Ovary (tissue), 7 donors: ENCODE measurements at regions not wholly inside any gene's neighbourhood (a gene's known extent, or its start where the extent isn't known, plus 50 kb on each side); places are given as distances from the start of the nearest gene placed in this dataset.

Experiments
- DNase-seq, 5 donors: peaks; one replicate each; pipeline ENCODE4 v3.0.0-alpha.2; 2019 to 2020
- H3K27ac ChIP-seq, 2 donors: fragments of 200-600 bp; one replicate each; pipeline versions ENCODE4 v1.5.1 to v1.8.0; 2019 to 2022
- H3K27me3 ChIP-seq: fragments of 200-600 bp; one replicate; pipeline ENCODE4 v1.8.0; 2022
- H3K36me3 ChIP-seq: fragments of 200-600 bp; sonication (generic); one replicate; pipeline ENCODE4 v1.5.1; 2019
- H3K4me1 ChIP-seq: one replicate; pipeline ENCODE4 v1.8.1; 2013; ENCODE audit warnings: mild to moderate bottlenecking, moderate library complexity; ENCODE audit not compliant: insufficient read depth
- H3K4me3 ChIP-seq: fragments of 200-600 bp; sonication (generic); one replicate; pipeline ENCODE4 v1.5.1; 2017
- H3K9me3 ChIP-seq, 2 donors: fragments of 200-600 bp in 1 of 2; sonication (generic) in 1 of 2; one replicate each; pipeline versions ENCODE4 v1.5.1 to v1.8.1; 2013 to 2019; ENCODE audit warnings: mild to moderate bottlenecking in 1 of 2, moderate library complexity in 1 of 2
- EP300 ChIP-seq: sonication (generic); formaldehyde crosslinking; IDR thresholded peaks from one replicate; pipeline ENCODE4 v1.6.1; 2017; ENCODE audit warnings: antibody characterized with exemption
- POLR2A ChIP-seq: fragments of 450-650 bp; IDR thresholded peaks from one replicate; pipeline ENCODE4 v1.6.1; 2017; ENCODE audit warnings: antibody characterized with exemption, mild to moderate bottlenecking, moderate library complexity
- WGBS, 3 donors: extraction: QIAGEN DNeasy Blood & Tissue Kit in 1 of 3; methylation state at CpG; one replicate each; pipeline versions ENCODE4 v1.1.5 to v1.1.7; 2013 to 2017; 5-methylcytosine and 5-hydroxymethylcytosine counted together
- intact Hi-C, 4 donors: fragments of 100-400 bp; cut with DNase I; formaldehyde crosslinking; loops; one replicate each; pipeline versions ENCODE4 v1.11.0 to v1.15.1; 2022 to 2023
- TF ChIP-seq, protein P1 (sequence below), 3 donors: fragments of 450-650 bp in 2 of 3; fragments of 200-600 bp in 1 of 3; IDR thresholded peaks; one replicate each; pipeline versions ENCODE4 v1.5.1 to v1.8.0; 2016 to 2022; ENCODE audit warnings: antibody characterized with exemption in 3 of 3, mild to moderate bottlenecking in 1 of 3
- donor health status: DM: no; HTN: no; CAD: no; lungs with moderate emphysema.
- donor health status: DM: no; HTN: no; CAD: no.
- donor health status: Bipolar disorder and iron deficiency.
- donor health status: DM: no; HTN: no; CAD: no.
- donor health status: DM: yes; HTN: yes; CAD: no.

- Histone ChIP-seq H3K4me1 (no peaks in the 10 kb centered on the region), H3K36me3 (no peaks in the 10 kb centered on the region), H3K27me3 (no peaks in the 10 kb centered on the region), H3K4me3 (no peak overlapping the region), H3K9me3 (no peaks in the 10 kb centered on the region), H3K27ac (no peak overlapping the region)
- WGBS, 3 donors, result 93 to 97% (median 96%) methylated on average over 7 of the region's 7 CpGs
- no peak for TF ChIP-seq POLR2A
- TF ChIP-seq, protein P1, sequence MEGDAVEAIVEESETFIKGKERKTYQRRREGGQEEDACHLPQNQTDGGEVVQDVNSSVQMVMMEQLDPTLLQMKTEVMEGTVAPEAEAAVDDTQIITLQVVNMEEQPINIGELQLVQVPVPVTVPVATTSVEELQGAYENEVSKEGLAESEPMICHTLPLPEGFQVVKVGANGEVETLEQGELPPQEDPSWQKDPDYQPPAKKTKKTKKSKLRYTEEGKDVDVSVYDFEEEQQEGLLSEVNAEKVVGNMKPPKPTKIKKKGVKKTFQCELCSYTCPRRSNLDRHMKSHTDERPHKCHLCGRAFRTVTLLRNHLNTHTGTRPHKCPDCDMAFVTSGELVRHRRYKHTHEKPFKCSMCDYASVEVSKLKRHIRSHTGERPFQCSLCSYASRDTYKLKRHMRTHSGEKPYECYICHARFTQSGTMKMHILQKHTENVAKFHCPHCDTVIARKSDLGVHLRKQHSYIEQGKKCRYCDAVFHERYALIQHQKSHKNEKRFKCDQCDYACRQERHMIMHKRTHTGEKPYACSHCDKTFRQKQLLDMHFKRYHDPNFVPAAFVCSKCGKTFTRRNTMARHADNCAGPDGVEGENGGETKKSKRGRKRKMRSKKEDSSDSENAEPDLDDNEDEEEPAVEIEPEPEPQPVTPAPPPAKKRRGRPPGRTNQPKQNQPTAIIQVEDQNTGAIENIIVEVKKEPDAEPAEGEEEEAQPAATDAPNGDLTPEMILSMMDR (IDR thresholded peaks at IDR 0.05), result no peak
- TF ChIP-seq EP300, result no peak
- intact Hi-C loops, result no loop called here
- DNase-seq, result no peak
Measured at GRCh38 chr13:68816715-68817114, 1290.9 kb upstream of the ATXN8OS start.

DNA sequence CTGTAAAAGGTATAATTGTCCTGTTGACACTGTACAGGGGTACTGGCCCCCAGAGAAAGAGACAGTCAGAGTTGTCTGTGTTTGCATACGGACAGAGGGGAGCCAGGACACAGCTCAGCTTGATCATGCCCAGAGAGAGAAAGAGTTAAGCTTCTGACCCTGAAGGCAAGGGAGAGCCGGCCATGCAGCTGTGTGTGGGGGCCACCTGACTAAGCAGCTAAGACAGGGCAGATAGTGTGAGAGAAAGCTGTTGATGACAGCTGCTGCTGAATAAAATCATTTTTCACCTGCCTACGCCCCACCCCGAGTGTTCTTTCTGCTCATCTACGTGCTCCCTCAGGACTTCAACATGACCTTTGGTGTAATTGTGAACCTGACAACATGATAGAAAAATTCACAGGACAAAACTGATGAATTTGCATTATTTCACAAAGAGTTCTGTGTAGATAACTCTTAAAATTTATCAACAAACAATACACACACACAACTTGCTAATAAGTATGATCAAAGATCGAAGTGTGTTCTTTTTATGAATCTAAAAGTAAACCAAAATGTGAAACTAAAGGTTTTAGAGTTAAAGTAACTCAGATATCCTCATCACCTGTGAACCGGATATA lies 1294.3 kb upstream of the ATXN8OS start:
- Histone ChIP-seq H3K9me3 (no peaks in the 10 kb centered on the region), H3K4me3 (no peak overlapping the region), H3K4me1 (no peaks in the 10 kb centered on the region), H3K27ac (no peak overlapping the region), H3K36me3 (no peaks in the 10 kb centered on the region), H3K27me3 (no peaks in the 10 kb centered on the region)
- no peak for DNase-seq
- WGBS, 3 donors, result 41 to 50% (median 45%) methylated on average over 7 of the region's 7 CpGs
- TF ChIP-seq, protein P1 (IDR thresholded peaks at IDR 0.05), result no peak
- TF ChIP-seq EP300 (no peak), POLR2A (no peak)
- intact Hi-C loops, result no loop called here

DNA sequence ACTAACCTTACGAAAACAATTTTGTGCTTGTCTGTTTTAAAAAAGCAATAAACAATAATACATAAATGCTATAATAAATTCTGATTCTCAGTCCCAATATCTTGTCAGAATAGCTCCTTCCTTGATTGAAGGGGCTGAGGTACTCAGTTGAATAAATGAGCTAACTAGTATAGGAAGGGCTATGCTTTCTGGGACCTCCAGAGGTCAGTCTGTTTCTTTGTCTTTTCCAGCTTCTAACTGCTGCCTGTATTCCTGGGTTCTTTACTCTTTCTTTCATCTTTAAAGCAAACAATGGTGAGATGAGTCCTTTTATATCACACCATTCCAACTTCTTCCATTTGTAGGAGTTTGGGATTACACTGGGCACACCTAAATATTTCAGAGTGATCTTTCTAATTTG lies 1297.0 kb upstream of the ATXN8OS start:
- H3K4me3 ChIP-seq, result no peak overlapping the region
- no peaks in the 10 kb centered on the region for H3K4me1 ChIP-seq
- intact Hi-C loops, result no loop called here
- no peak for DNase-seq
- TF ChIP-seq EP300 (no peak), POLR2A (no peak)
- TF ChIP-seq, protein P1 (IDR thresholded peaks at IDR 0.05), result no peak
- H3K36me3 ChIP-seq, result no peaks in the 10 kb centered on the region
- WGBS, 3 donors, result 0 to 87% (median 2%) methylated on average over 1 of the region's 1 CpG
- H3K27me3 ChIP-seq, result no peaks in the 10 kb centered on the region
- H3K27ac ChIP-seq, result no peak overlapping the region
- no peaks in the 10 kb centered on the region for H3K9me3 ChIP-seq

- Histone ChIP-seq H3K27ac (no peak overlapping the region), H3K4me1 (no peaks in the 10 kb centered on the region), H3K36me3 (no peaks in the 10 kb centered on the region)
Measured at GRCh38 chr13:68808456-68808855, 1299.2 kb upstream of the ATXN8OS start.

More at GRCh38 chr13:68808456-68808855, 1299.2 kb upstream of the ATXN8OS start:
- no peak for DNase-seq
- H3K9me3 ChIP-seq, result no peaks in the 10 kb centered on the region
- TF ChIP-seq EP300 (no peak), POLR2A (no peak)
- TF ChIP-seq, protein P1 (IDR thresholded peaks at IDR 0.05), result no peak
- no peak overlapping the region for H3K4me3 ChIP-seq
- 89 to 93% (median 91%) methylated on average over 3 of the region's 3 CpGs for WGBS, 3 donors
- intact Hi-C loops, result no loop called here
- H3K27me3 ChIP-seq, result no peaks in the 10 kb centered on the region
